ENCODE measurements at regions not wholly inside any gene's neighbourhood (a gene's known extent, or its start where the extent isn't known, plus 50 kb on each side); places are given as distances from the start of the nearest gene placed in this dataset.

DNA sequence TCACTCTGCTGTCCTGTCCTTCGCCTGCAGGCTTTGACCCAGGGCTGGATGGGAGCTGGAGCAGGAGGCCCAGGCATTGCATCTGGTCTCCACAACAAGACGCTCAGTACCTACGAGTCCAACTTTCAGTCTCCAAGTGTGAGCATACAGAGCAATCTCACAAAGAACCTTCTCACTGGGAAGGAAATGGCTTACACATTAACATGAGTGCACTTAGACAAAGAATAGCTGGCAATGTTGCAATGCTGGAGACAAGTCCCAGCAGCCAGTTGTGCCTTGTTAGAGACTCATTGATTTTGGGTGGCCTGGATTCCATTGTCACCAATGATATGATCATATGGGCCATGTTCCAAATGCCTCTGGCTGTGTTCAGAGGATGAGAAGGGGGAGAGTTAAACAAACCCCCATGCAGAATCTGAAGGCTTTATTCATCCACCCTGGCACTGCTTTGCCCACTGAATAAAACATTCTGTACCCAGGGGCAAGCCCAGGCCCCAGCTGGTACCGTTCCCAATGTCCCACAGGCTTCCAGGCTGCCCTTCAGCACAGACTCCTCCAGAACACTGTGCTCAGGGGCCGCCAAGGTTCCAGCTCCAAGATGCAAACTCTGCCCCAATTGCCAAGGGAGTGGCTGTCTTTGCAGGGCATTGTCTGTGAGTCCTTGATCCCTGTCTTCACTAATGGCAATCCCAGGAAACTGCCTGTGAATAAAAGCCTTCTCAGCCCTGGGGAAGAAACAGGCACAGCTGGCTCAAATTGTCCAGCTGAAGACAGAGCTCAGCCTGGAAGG lies 185.5 kb downstream of the HSD17B3 start:
- no peak for TF ChIP-seq POLR2A (IDR thresholded peaks at IDR 0.05)
- TF ChIP-seq, protein P1, sequence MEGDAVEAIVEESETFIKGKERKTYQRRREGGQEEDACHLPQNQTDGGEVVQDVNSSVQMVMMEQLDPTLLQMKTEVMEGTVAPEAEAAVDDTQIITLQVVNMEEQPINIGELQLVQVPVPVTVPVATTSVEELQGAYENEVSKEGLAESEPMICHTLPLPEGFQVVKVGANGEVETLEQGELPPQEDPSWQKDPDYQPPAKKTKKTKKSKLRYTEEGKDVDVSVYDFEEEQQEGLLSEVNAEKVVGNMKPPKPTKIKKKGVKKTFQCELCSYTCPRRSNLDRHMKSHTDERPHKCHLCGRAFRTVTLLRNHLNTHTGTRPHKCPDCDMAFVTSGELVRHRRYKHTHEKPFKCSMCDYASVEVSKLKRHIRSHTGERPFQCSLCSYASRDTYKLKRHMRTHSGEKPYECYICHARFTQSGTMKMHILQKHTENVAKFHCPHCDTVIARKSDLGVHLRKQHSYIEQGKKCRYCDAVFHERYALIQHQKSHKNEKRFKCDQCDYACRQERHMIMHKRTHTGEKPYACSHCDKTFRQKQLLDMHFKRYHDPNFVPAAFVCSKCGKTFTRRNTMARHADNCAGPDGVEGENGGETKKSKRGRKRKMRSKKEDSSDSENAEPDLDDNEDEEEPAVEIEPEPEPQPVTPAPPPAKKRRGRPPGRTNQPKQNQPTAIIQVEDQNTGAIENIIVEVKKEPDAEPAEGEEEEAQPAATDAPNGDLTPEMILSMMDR (IDR thresholded peaks at IDR 0.05), result no peak

All from esophagus squamous epithelium (tissue), 4 donors.